ENCODE measurements at regions not wholly inside any gene's neighbourhood (a gene's known extent, or its start where the extent isn't known, plus 50 kb on each side); places are given as distances from the start of the nearest gene placed in this dataset.

DNA sequence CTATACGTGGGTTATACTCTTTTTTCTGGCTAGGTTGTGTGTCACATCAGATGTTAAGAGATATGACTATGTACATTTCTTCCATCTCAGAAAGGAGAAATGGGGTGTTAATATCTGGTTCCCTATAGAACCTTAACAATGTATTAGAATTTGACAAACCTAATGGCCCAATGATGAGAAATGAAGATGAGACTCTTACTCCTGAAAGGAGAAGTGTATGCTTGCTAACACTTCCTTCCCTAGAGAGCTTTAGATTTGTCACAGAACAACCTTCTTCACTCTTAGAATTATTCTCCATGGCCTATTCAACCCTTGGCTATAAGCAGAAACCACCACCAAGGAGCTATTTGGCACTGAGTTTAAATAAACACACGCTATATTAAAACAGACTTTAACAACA, 839.6 kb downstream of the GALC start:
- DNase-seq = no peak

DNA sequence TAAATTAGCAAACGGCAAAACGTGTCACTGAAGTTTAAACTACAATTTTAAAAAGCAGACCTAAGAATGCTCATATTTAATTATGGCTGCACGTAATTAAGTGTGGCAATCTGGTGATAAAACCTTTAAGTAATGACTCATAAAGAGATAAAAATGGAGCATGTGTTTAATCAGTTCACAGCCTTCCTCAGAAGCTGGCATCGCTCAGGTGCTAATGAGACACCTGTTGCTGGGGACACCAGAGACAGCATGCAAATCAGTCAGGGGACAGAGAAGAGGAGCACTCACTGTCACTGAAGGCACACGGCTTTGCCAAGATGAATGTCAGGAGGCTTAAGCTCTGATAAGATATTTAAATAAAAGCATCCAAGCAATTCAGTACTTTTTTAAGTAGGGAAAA, 840.3 kb downstream of the GALC start:
- no peak for DNase-seq

DNA sequence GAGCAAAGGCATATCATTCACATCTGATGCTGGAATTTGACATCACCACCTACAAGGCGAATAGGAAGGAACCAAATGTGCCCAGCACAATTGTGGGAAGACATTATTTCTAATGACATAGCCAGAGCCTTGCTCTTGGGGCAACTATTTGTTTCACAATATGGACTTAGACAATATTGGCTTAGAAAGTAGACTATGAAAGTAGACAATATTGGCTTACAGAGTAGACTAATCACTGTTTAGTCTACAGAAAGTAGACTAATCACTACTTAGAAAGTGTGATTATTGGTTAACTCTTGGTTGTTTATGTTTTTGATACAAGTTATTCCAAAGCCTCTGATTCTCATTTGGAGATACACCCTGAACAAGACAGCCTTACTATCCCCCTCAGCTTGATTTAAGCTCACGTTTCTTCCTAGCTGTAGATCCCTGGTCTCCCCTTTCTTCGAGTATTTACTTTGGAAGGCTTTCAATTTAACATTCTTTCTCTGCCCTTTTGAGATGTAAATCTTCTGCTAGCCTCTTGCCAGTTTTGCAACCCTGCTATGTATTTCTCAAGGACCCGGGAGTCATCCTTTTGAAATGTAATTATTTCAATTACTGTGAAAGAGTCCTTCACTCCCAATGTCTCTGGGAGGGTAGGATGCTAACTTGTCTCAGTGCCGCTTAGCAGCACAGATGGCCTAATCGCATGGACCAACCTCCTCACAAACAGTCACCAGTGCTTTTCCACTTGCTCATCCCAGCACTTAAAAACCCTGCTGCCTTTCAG, 843.2 kb downstream of the GALC start:
- DNase-seq = no peak

DNA sequence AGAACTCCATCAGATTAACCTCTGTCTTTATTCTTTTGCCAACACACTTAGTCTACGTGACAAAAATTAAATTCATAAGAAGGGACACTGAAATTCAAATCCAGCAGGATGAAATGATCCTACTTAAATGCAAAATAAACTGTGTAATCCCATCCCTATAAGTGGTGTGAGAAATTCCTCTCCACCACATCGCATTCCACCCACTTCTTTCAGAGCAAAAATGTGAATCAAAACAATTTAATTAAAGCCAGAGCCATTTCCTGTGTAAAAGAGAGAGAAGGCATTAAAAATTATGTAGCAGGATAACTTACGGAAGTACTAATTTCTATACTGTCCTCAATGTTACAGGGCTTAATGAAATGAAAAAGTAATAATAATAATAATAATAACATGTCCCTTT, 844.3 kb downstream of the GALC start:
- no peak for DNase-seq

DNA sequence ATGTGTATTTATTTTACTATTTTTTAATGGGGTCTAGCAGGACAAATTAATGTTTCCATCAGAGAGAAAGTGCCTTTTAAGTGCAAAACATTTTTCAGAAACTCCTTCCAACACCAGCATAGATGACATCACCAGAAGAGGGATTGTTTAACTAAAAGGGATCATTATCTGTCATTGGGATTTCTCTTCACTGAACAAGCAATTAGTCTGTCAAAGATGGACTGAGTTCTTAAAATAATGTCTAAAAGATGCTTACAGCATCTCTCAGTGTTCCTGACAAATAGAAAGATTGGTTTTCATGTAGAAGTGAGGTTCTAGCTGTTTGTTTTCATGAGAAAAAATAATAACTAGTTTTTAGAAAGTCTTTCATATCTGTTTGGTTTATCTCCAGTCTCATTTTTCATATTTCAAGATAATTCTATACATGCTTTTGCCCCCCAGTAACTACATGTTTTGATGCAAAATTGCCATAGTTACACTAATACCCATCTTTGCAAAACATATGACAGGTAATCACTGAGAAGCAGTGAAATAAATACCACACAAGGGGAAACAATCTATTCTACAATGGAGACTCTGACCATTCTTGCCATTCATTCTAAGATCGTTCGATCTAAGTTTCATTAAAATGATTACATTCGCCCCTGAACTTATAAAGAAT, 850.3 kb downstream of the GALC start:
- no peak for DNase-seq

DNA sequence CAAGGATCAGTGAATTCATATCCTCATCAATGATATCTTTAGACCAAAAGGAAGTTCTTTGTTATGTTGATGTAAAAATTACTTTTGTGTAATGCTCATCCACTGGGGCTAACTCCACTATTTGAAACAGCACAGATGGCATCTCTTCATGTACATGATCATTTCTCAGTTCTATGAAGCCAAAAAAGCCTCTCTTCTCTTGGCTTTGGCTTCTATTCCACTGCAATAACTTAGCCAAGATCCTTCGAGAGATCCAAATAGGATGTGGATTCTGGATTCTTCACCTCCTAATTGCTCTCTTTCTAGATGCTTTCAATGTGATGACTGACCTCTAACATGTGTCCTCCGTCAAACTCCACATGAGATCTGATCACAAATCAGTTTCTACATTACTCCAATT, 851.2 kb downstream of the GALC start:
- no peak for DNase-seq

DNA sequence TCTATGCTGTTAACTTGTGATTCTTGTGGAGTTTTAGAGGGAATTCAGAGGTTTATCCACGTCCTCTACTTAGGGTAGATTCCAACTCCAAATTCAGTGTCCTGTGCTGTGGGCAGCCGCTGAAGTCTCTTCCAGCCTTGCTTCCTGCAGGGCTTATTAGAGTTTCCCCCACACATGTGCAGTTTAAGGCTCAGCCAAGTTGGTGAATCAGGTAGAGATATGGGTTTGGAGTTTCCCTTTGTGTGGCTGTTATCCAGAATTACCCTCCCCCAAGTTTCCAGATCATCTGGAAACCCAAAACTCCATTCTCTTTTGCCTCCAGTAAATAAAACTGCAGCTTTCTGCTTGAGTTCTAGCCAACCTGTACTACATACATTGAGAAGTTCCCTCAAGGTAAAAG, 853.7 kb downstream of the GALC start:
- DNase-seq = no peak

DNA sequence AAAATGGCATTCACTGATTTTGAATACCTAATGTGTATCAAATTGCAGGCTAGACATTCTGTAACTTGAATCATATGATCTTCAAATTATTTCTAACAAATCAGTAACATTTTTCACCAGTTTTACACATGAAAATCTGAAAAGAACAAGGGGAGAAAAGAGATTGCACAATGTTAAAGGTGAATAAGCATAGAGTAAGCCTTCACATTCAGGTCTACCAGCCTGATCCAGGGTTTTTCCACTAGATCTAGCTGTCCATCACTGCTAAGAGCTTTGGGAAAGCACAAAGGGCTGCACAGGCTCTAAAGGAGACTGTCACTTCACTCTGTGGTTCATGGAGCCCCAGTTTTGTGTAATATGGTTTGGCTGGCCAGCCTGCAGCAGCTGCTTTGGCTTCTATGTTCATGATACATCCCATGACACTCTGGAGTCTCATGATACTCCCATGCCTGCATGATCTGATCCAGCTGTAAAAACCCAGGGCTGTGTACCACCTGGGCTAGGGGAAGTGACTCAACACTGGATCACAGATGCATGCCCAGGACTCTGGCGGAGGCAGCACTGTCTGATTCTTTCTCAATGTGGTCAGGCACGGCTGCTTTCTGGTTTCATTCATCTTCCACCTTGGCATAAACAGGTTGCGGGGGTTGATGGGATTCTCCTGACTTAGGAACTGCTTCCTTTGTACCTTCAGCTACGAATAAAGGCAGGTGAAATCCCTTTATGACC, 859.7 kb downstream of the GALC start:
- DNase-seq = no peak

DNA sequence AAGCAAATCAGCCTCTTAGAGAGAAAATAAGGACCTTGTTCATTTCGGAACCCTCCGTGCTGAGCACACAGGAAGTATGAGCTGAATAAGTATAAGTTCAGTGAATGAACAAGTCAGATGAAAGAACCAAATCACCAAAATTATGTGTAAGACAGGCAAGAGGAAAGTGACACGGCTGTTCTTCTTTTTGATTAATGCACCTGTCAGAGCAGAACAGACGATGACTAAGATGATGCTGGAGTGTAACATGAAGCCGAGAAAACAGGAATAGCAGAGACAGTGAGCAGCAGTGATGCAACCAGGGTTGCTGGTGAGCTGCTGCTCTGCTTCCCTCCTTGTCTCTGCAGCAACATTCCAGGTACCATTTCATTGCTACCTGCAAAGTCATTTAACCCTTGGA, 861.1 kb downstream of the GALC start:
- no peak for DNase-seq

DNA sequence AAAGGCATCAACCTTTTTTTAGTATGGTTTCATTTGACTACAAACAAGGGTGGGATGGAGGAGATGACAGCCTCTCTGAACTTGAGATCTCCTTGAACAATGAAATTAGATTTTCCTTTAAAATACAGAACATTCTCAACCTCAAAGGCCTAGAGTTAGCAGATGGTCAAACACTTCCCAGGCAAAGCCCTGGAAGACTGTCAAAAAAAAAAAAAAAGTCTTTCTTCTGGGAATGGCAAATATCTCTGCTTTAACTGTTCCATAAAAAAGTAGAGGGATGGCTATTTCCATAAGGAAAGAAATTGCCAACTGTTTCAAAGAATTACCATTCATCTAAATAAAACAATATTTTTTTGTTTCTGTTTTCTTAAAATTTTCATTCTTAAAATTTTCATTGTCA, 870.8 kb downstream of the GALC start:
- DNase-seq = no peak

DNA sequence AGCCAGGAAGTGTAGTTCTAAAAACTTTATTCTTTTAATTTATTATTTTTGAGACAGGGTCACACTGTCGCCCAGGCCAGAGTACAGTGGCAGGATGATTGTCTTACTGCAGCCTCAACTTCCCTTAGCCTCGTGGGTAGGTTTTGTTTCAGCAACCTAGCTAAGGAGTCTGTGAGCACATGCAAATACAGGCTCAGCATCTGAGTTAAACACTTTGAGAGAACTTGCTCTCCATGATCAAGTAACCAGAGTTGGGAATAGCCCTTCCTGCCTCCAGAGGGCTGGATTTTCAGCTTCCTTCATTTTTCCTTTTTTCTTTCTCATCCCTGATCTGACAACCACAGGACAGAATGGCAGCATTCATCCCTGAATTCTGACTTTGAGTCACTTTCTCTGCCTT, 871.3 kb downstream of the GALC start:
- no peak for DNase-seq

DNA sequence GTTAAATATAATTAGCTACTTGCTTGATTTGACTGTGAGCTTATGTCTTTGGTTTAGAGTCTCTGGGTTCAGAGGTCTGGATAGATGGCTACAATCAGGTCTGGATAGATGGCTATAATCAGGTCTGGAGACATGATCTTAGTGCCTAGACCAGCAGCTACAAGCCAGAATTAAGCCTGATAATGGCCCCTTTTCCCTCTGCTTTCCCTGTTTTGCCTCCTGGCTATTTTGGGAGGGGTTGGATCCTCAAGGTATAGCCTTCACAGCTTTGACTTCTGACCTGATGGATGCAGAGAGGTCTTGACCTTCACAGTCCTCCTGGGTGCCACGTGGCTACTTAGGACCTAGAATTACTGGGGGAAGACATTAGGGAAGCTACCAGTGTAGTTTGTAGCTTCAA, 877.7 kb downstream of the GALC start:
- DNase-seq = no peak

DNA sequence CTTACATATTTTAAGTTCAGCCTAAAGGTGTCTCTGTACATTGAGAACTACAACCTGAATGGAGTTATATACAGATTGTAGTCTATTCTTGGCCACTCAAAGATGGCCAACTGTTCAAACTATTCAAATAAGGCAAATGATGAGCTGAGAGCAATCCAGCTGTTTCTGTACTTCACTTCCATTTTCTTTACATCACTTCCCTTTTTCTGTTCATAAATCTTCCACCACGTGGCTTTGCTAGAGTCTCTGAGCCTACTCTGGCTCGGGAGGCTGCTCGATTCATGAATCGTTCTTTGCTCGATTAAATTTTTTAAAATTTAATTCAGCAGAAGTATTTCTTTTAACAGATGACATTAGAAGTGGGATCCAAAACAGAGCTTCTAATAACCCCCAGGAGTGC, 879.7 kb downstream of the GALC start:
- no peak for DNase-seq

DNA sequence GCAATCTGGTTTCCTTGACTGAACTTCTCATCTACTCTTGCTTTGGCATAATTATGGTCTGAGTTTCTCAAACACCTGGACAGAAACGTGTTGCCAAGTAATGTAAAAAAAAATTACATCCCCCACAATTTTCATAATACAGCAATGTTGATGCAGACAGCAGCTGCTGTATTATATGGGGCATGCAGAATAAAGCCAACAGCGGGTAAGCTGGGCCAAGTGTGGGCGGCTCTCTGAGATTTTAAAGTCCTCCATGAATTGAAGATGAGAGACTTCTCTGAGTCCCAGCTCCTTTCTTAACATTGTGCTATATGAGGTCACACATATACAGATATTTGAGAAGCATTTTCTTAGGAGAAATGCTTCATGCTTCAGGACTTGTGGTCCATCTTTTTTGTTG, 881.2 kb downstream of the GALC start:
- DNase-seq = no peak

DNA sequence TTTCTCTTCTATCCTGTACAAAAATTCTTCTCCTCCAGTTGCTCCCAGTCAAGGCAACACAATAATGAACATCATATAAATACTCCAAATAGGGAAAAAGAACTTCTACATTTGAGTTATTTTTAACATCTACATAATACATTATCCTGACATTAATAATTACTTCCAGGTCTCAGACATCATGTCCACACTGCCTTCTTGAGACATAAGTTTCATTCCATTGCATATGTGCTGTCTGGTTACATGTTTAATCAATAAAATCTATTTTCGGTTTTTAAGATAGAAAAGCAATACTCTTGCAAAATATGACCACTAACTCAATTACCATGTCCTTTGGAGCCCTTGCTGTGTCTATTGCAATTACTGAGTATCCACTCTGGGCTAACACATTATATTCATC, 881.9 kb downstream of the GALC start:
- DNase-seq = no peak

DNA sequence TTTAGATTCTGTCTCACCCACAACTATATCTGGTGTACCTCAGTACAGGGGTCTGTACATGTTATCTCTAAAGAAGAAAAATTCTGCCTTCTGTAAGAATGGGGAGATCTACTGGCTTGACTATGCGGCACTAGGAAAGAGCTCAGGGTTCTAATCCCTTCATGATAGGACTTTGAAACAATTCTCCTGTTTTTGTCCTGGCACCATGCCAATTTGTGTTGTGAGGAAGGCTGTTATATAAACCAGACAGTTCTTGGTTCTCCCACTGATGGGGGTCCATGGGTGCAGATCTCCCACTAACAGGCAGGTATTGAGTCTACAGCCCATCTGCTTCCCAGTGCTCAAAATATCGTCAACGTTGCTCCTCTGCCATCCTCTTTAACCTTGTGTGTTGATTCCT, 883.7 kb downstream of the GALC start:
- no peak for DNase-seq

DNA sequence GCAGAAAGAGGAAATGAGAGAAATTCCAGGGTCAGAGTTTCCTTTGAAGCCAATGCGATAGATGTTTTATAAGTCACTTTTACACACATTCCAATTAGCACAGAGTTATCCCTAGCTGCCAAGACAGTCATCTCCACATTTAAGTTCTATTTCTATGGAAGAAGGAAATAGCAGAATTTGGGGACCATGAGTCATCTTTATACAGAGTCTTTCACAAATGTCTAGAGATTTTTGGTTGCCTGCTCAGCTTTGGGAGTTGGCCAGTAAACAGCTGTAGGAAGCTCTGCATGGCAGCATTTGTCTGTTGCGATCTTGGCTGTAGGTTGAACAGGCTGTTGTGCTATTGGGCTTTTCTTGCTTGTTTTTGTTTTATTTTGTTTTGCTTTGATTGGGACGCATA, 884.3 kb downstream of the GALC start:
- no peak for DNase-seq

DNA sequence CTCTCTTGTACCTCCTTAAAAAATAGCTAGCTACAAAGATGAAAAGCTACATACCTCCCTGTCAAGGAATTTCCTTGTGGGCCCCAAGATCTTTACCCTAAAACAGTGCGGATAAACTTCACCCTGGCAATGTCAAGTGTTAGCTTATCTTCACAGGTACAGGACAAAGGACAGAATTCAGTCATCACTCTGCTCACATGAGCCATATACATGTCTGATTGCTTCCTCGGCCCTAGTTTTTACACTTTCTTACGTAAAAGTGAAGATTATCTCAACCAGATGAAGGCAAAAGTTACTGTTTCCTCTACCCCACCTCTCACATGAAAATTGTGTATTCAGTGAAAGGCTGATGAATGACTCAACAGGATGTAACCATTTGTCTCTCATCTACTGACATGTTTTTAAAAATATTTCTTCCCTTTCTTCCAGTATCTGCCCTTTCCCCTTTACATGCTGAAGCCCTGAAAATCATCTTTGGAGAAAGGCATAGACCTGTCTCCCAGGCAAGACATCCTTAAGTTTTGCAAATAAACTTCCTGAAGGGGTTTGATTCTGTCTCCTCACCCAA, 890.1 kb downstream of the GALC start:
- DNase-seq = no peak

DNA sequence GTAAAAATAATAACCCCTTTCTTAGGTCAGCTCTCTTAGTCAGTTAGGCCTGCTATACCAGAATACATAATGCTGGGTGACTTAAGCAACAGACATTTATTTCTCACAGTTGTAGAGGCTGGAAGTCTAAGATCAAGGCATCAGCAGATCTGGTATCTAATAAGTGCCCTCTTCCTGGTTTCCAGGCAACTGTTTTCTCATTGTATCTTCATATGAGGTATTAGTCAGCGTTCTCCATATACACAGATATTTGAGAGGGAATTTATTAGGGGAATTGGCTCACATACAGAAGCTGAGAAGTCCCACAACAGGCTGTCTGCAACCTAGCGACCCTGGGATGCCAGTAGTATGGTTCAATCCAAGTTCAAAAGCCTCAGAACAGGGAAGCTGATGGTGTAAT, 896.0 kb downstream of the GALC start:
- DNase-seq = no peak

DNA sequence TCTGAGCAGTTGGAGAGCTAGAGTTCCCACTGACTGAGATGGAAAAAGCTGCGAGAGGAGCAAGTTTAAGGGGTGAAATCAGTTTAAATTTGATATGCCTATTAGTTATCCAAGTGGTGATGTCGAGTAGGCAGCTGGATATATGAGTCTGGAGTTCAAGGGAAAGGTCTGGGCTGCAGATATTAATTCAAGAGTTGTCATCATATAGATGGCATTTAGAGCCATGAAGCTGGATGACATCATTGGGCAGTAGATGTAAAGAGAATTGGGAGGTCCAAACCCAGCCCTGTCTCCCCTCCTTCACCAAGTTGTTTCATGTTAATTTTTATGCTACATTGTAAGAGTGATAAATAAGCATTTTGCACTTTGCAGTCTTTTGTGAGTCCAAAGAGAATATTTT, 898.1 kb downstream of the GALC start:
- DNase-seq = no peak

DNA sequence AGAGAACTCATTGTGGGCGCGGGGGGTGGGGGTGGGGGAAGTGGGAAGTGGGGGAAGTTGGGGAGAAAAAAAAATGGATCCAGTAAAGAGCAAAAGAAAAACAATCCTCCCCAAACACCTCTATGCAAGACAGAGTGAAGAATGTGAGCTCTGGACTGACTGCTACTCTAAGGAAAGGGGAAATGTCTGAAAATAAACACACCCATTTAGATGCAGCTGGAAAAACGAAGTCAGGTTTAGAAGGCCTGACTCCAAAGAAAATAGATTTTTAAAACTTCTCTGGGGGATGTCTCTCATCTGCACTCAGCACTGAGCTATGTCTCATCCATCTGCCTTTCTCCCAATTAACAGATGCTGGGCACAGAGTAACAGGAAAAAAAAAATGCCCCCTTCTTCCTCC, 904.4 kb downstream of the GALC start:
- DNase-seq = no peak

DNA sequence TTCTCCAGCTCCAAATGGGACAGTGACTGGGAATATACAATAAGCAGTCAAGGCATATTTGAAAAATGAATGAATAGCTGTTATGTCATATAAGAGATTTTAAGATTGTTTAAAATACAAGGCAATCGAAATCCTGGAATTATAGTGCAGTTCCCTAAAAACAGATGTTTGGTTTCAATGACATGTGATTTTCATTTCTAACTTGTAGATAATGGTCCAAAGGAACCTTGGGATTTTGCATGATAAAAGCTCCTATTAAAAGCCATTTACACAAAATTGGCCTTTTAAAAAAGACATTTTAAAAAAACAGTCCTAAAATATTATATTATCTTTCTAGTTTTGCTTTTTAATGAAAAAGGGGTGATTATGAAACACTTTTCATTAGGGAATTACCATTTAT, 905.1 kb downstream of the GALC start:
- no peak for DNase-seq

DNA sequence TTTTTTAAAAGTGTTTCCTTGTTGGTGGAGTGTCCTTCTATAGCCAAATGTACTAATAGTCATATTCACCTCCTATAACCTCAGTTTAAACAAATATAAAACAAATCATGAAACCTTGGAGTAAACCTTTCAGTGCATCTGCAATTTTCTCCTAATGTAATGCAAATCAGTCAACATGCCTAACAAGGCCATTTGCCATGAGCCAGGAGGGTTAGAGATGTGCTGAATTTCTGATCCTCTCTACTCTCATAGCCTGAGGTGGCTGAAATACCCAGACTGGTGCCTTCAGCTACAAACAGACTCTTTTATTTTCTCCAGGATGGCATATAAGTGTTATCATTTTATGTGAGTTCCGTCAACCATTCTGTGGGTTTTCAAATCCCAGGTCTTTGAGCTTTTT, 908.1 kb downstream of the GALC start:
- DNase-seq = no peak

DNA sequence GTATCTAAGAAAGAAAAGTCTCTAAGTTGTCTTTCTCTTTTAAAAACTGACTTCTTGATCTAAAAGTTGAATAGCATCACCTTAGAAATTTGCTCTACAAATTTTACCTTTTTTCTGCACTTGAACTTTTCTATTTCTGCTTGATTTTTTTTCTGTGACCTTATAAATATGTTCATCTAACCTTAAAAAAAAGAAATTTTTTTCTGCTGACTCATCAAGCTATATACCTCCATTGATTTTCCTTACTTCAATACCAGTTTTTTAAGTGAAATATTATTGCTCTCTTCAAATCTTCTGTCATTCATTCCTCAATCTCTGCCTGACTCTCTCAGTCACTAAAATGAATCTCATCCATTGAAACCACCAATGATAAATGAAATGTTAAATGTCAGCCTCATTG, 910.1 kb downstream of the GALC start:
- DNase-seq = no peak

All from CD4-positive, alpha-beta T cell treated with Interleukin-6 for 4 hours (primary cell).